Coronary artery (tissue), 2 donors: ENCODE measurements at regions not wholly inside any gene's neighbourhood (a gene's known extent, or its start where the extent isn't known, plus 50 kb on each side); places are given as distances from the start of the nearest gene placed in this dataset.

ENCODE experiments used
- DNase-seq: peaks from one replicate; pipeline ENCODE4 v3.0.0-alpha.2; 2017; ENCODE audit warnings: low spot score
- H3K27ac ChIP-seq, 2 donors: fragments of 200-600 bp; sonication (generic); one replicate each; pipeline ENCODE4 v1.5.1; 2016 to 2019
- H3K4me3 ChIP-seq: fragments of 200-600 bp; sonication (generic); 2 replicates; pipeline ENCODE4 v1.5.1; 2016; ENCODE audit warnings: mild to moderate bottlenecking, moderate library complexity
- TF ChIP-seq, protein P1 (sequence below): fragments of 200-600 bp; sonication (generic); IDR thresholded peaks from one replicate; pipeline ENCODE4 v1.5.1; 2019; ENCODE audit warnings: antibody characterized with exemption

DNA sequence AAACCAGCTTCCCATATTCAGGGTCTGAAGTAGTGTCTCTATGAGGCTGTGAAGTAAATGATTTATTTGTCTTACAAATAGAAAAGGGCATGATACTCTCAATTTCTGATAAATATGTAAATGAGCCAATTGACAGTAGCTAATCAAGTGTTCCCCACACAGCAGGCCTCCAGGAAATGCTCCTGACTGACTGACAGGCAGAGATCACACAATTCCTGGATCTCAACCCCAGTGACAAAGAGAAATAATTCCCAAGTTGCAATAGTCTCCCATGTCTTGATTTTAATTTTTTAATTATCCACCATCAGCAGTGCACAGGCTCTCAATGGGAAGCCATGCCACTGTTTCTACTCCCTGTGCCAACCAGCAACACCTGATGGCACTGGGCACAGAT is 390.4 kb downstream of the SOX11 start:
- no peak for DNase-seq

DNA sequence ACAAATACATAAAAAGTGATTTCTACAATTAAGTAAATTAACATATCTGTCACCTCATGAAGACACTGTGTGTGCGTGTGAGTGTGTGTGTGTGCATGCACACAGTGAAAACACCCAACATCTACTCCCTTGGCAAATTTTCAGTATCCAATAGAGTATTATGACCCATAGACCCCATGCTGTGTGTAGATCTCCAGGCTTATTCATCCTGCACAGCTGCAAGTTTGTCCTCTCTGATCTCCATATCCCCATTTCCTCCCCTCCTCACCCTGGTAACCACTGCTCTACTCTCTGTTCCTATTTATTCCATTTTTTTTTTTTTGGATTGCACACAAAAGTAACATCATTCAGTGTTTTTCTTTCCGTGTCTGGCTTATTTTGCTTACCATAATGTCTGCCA is 391.0 kb downstream of the SOX11 start:
- no peak for DNase-seq
- TF ChIP-seq, protein P1, sequence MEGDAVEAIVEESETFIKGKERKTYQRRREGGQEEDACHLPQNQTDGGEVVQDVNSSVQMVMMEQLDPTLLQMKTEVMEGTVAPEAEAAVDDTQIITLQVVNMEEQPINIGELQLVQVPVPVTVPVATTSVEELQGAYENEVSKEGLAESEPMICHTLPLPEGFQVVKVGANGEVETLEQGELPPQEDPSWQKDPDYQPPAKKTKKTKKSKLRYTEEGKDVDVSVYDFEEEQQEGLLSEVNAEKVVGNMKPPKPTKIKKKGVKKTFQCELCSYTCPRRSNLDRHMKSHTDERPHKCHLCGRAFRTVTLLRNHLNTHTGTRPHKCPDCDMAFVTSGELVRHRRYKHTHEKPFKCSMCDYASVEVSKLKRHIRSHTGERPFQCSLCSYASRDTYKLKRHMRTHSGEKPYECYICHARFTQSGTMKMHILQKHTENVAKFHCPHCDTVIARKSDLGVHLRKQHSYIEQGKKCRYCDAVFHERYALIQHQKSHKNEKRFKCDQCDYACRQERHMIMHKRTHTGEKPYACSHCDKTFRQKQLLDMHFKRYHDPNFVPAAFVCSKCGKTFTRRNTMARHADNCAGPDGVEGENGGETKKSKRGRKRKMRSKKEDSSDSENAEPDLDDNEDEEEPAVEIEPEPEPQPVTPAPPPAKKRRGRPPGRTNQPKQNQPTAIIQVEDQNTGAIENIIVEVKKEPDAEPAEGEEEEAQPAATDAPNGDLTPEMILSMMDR, result no peak
- Histone ChIP-seq H3K27ac (no peak overlapping the region), H3K4me3 (no peak overlapping the region)

More for the DNA sequence above, 390.4 kb downstream of the SOX11 start:
- H3K27ac ChIP-seq, result no peak overlapping the region
- TF ChIP-seq, protein P1, result no peak
- no peak overlapping the region for H3K4me3 ChIP-seq

- H3K4me3 ChIP-seq, result no peak overlapping the region
- no peak for DNase-seq
- H3K27ac ChIP-seq, result no peak overlapping the region
- TF ChIP-seq, protein P1, result no peak
Observed at GRCh38 chr2:6089474-6089873, 397.3 kb downstream of the SOX11 start.

DNA sequence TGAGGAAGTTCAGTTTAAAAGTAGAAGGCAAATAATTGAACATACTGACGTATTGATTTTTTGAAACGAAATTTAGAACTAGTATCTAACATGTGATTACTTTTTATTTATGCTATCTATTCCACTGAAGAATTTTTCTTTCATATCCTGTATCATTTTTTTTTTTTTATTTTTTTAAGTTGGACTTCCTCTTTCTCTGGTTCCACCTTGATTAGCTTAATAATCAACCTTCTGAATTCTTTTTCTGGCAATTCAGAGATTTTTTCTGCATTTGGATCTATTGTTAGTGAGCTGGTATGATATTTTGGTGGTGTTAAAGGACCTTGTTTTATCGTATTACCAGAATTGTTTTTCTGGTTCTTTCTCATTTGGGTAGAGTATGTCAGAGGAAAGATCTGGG is 411.2 kb downstream of the SOX11 start:
- TF ChIP-seq, protein P1, result no peak
- no peak for DNase-seq
- Histone ChIP-seq H3K4me3 (no peak overlapping the region), H3K27ac (no peak overlapping the region)

GRCh38 chr2:6103949-6104348 is 411.8 kb downstream of the SOX11 start:
- no peak overlapping the region for H3K4me3 ChIP-seq
- TF ChIP-seq, protein P1, result no peak
- no peak for DNase-seq
- no peak overlapping the region for H3K27ac ChIP-seq

- no peak for DNase-seq
- no peak overlapping the region for H3K27ac ChIP-seq
- TF ChIP-seq, protein P1, result no peak
- H3K4me3 ChIP-seq, result no peak overlapping the region
Observed at GRCh38 chr2:6107290-6107689, 415.1 kb downstream of the SOX11 start.

DNA sequence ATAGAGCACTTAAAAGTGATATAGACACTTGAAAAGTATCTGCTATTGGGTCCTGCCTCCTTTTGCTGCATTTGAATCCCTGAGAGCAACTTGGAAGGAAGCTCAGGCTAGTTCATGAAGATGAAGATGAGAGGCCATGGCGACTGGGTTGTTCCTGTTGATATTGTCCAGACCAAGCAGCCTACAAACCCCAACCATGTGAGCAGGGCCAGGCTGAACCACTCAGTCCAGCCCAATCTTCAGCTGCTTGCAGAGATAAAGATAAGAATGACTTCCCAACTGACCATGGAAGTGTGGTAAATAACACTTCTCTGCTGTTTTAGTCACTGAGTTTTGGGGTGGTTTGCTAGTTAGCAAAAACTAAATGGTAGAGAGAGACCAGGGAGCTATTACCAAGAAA is 417.6 kb downstream of the SOX11 start:
- TF ChIP-seq, protein P1, result no peak
- Histone ChIP-seq H3K4me3 (no peak overlapping the region), H3K27ac (no peak overlapping the region)
- DNase-seq, result no peak
